ENCODE measurements at regions not wholly inside any gene's neighbourhood (a gene's known extent, or its start where the extent isn't known, plus 50 kb on each side); places are given as distances from the start of the nearest gene placed in this dataset.

GRCh38 chr2:64823794-64824193, 165.4 kb upstream of the SLC1A4 start:
- TF ChIP-seq CTCF (IDR thresholded peaks at IDR 0.05; ENCODE audit: insufficient read depth, low read depth, low read length), result no peak
- H3K4me3 ChIP-seq (ENCODE audit: low read depth, low read length), result no peak overlapping the region
- no peak for DNase-seq (ENCODE audit: low read depth)

GRCh38 chr2:64825831-64826491, 163.2 kb upstream of the SLC1A4 start:
- no peak overlapping the region for H3K4me3 ChIP-seq (ENCODE audit: low read depth, low read length)
- no peak for DNase-seq (ENCODE audit: low read depth)
- no peak for TF ChIP-seq CTCF (IDR thresholded peaks at IDR 0.05; ENCODE audit: insufficient read depth, low read depth, low read length)

- no peak for DNase-seq (ENCODE audit: low read depth)
- TF ChIP-seq CTCF (IDR thresholded peaks at IDR 0.05; ENCODE audit: insufficient read depth, low read depth, low read length), result no peak
- no peak overlapping the region for H3K4me3 ChIP-seq (ENCODE audit: low read depth, low read length)
These were observed 162.5 kb upstream of the SLC1A4 start for GRCh38 chr2:64826703-64827102.

- no peak for DNase-seq (ENCODE audit: low read depth)
- no peak for TF ChIP-seq CTCF (IDR thresholded peaks at IDR 0.05; ENCODE audit: insufficient read depth, low read depth, low read length)
- no peak overlapping the region for H3K4me3 ChIP-seq (ENCODE audit: low read depth, low read length)
These were observed 160.9 kb upstream of the SLC1A4 start for GRCh38 chr2:64828261-64828660.

- H3K4me3 ChIP-seq (ENCODE audit: low read depth, low read length), result no peak overlapping the region
- TF ChIP-seq CTCF (IDR thresholded peaks at IDR 0.05; ENCODE audit: insufficient read depth, low read depth, low read length), result no peak
- no peak for DNase-seq (ENCODE audit: low read depth)
These were observed 159.7 kb upstream of the SLC1A4 start for GRCh38 chr2:64829525-64829924.

- TF ChIP-seq CTCF (IDR thresholded peaks at IDR 0.05; ENCODE audit: insufficient read depth, low read depth, low read length), result peak; percentile 77
- H3K4me3 ChIP-seq (ENCODE audit: low read depth, low read length), result no peak overlapping the region
- DNase-seq (ENCODE audit: low read depth), result peak; percentile 67
These were observed 157.8 kb upstream of the SLC1A4 start for GRCh38 chr2:64831134-64831976.

Measured in fibroblast of villous mesenchyme (primary cell).